ENCODE measurements at regions not wholly inside any gene's neighbourhood (a gene's known extent, or its start where the extent isn't known, plus 50 kb on each side); places are given as distances from the start of the nearest gene placed in this dataset.

- TF ChIP-seq CTCF (conservative IDR thresholded peaks at IDR 0.05; ENCODE audit: low read depth, low read length) (no peak), EZH2 (IDR thresholded peaks at IDR 0.05; ENCODE audit: low read length, unreplicated experiment) (no peak), EZH2phosphoT487 (IDR thresholded peaks at IDR 0.05; ENCODE audit: borderline replicate concordance, low read length) (no peak)
These were observed 170.5 kb downstream of the NAA11 start for GRCh38 chr4:79155336-79155735.

Measured in PC-3 (cell line).